Kasumi-1 (cell line): ENCODE measurements at regions not wholly inside any gene's neighbourhood (a gene's known extent, or its start where the extent isn't known, plus 50 kb on each side); places are given as distances from the start of the nearest gene placed in this dataset.

Experiments used
- DNase-seq, 2 experiments: peaks; one replicate each; lab custom pipeline; 2025; lab: John Stamatoyannopoulos, UW

DNA sequence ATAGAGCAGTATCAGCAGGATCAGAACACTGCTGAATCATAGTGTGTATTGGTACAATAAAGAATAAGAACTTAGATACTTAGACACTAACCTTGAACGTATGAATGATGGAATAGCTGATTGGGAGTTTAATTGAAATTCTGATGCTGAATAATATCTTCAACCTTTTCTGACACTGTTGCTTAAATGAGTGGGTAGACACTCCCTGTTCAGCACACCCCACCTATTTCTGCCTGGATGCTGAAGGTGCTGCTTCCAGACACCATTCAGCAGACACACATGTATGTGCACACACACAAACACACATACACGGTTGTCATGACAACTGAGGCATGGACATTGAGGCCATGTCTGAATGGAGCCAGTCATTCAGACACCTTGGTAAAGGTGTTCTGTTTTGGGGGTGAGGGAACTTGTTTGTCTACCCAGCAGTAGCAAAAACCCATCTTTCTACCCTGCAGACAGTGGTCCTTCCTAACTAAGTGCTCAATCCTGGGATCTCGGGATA, 54.3 kb downstream of the TMEM215 start:
- no peak for DNase-seq

DNA sequence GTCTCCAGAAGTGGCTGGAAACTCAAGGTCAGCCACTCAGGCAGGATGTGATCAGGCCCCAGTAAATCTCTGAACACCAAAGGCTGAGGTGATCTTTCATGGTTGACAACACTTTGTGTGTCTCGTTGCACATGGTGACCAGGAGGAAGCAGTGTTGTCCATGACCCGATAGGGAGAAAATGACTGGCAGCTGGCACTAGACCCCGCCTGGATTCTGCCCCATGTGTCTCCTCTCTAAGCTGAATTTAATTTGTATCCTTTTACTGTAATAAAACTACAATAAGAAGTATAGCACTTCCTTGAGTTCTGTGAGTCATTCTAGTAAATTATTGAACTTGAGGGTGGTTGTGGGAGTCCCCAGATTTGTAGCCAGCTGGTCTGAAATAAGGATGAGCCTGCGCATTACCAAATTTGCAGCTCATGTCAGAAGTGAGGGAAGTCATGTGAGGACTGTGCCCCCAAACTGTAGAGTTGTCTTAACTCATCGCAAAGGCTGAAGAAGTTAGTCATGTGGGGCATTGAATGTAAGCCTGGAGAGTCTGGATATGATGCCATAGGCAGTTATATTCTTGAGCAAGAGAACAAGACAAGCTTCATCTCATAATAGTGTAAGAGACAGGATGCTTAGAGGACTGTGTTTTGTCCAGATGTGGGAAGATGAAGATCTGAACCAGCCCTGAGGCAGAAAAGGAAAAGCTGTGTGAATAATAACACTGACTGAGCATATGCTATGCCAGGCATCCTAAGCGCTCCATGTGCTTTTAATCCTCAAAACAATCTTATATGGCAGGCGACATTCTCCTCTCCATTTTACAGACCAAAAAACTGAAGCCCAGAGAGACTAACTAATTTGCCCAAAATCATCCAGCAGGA, 55.9 kb downstream of the TMEM215 start:
- no peak for DNase-seq

DNA sequence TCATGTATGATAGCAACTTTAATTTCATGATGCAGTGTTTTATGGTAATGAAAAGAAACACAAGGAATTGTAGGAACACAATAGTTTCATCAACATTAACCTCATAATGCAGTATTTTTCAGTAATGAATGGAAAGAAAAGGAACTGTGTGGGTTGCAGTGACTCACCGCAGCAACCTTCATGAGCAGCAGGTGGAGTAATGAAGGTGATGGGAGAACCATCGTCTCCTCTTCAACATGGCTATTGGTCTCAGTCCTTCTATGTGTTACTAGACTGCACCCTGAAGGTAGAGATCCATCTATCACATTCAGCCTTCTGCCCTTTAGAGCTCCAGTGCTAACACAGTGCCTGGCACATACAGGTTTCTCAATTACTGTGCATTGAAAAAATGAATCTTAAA, 58.0 kb downstream of the TMEM215 start:
- DNase-seq, result no peak

DNA sequence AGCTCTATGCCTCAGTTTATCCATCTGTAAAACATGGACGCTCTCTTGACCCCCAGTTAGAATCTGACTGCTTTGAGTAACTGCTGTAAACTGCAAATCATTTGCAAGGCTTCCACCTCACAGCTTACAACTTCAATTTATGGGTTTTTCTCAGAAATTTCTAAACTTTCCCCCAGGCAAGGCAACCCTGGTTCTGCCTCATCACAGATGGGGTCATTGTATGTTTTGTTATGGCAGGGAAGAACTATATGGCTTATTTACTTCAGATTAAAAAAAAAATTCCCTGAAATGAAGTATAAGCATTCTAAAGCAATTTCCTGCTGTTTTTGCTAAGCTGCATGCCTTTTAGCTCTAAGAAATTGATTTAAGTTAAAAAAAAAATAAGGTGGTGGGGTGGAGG, 60.0 kb downstream of the TMEM215 start:
- no peak for DNase-seq

DNA sequence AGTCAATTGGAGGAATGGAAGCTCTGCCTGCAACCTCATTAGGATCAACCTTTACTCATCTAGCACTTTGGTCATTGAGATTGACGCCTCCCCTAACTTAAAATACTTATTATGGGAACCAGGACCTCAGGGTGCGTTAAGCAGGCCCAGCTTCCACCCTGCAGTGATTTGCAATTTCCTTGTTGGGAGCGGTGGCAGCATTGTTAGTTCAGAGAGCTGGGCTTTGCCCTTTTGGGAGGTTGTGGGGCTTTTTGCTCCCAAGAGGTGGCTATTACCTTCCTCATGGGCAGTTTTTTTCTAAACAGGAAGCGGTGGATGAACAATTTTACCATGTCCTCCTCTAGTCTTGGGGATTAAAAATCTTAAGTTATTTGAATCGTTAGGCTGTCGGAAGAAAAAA, 60.9 kb downstream of the TMEM215 start:
- DNase-seq, result no peak

DNA sequence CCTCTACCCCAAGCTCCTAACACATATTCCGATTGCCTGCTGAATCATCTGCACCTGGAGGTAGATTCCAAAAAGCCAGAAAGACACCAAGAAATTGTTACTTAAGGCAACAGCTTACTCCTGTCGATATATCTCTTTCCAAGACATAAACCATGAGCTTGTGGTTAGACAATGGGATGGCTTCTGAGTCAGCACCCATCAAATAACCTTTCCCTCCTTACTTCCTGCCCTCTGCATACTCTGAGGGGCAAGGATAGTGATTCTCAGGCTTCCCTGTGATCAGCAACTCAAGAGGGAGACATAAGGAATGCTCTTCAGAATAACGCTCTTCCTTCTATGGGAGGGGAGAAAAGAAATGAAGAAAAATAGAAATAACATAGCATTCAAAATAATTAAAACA, 70.9 kb downstream of the TMEM215 start:
- no peak for DNase-seq

DNA sequence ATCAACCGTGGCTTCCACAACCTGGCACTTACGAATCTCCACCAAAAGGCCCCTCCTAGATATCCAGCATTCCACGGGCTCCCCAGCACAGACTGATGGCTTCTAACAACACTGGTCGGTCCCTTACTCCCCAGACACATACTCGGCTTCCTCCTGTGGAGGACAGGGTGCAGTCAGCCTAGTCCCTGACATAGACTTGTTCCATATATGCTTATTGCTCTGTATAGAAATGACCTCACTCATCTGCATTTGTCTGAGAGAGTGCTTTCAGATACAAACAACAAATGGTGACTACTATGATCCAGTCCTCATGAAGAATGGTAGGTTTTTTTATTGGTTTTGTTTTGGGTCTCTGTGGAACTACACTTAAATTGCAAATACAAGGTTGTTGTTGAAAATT, 72.4 kb downstream of the TMEM215 start:
- DNase-seq, result no peak

DNA sequence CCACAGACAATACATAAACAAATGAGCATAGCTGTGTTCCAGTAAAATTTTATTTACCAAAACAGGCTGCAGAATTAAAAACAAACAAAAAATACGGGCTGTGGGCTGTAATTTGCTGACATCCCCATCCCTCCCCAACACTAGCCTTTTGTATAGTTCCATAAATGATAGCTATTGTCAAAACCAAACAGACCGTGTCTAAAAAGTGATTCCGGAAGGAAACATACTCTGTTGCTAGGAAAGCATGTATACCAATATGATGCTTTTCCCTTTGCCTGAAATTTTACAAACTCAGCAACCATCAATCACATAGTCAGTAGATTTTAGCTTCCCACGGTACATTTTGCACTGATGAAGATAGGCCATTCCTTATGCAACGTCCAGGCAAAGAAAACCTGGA, 80.0 kb downstream of the TMEM215 start:
- no peak for DNase-seq

DNA sequence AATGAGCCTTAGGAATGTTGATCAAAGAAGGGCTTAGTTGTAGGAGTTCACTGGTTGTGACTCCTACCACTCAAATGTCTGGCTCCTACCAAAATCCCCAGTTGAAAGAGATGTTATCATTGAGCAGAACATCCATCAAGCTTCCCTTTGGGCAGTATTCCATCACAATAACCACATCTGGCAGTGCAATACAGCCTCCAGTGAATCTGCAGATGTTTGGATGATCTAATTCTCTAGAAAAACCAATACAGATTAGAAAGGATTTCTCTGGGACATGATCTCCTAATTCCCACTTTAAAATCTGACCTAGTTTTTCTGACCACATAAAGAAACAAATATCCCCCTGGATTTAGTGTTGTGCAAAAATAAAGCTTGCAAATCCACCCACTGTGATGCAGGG, 81.6 kb downstream of the TMEM215 start:
- DNase-seq, result no peak

DNA sequence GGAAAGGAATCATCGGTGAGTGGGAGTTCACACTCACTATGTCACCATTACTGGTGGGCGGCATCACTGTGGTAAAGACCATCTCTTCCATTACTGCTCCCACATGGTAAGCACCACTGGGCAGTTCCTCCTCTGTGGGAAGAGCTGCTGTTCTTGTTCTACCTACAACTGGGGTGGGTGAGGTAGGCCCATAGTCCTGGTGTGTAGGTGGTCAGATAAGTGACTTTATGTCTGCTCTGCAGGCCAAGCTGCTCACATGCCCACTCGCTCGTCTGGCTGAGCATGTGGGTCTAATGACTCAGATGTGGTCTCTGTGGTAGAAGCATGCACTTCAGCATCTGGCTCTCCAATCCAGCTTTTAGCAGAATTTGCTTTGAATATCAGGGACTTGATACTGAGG, 82.9 kb downstream of the TMEM215 start:
- DNase-seq, result no peak

DNA sequence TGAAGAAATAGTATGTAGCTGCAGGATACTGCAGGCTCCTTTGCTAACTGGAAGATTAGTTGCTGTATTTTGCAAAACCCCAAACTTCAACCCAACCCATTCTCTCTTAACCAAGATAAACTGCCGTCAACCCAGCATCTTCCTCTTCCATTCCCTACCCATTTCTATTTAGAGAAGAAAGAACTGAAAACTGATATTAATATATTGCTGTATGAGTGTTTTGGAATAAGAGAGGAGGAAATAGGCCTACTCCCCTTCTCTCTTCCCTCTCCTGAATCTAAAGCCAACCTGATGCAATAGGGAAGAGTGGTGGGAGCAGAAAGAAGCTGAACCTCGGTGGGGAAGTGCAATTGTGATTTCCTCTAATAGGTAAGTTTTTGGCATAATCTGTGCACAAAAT, 83.7 kb downstream of the TMEM215 start:
- peak; percentile 2 to 8 for DNase-seq

DNA sequence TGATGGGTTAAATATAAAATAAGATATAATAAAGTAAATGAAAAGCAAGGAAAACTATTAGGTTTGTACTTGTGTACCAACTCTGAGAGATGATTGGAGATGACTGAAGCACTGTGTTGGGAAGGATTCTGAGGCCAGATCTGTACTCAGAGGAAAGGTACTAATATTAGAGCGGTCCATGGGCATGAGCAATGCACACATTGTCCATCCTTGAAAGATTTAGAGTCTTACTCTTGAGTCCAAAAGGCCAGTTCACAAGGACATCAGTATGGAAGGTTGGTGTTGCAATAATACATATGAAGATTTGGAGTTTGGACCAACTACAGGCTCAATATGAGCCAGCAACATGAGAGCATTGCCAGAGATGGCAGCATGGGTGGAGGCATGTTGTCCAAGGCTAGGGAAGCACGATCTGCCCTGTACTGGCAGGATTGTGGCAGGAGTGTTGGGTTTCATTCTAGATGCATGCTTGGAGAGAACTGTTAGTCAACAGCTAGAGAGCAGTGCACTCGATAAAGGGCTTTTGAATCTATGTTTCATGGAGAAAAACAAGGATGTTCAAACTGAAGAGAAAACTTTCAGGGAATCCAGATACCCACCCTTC, 84.4 kb downstream of the TMEM215 start:
- DNase-seq, result no peak

DNA sequence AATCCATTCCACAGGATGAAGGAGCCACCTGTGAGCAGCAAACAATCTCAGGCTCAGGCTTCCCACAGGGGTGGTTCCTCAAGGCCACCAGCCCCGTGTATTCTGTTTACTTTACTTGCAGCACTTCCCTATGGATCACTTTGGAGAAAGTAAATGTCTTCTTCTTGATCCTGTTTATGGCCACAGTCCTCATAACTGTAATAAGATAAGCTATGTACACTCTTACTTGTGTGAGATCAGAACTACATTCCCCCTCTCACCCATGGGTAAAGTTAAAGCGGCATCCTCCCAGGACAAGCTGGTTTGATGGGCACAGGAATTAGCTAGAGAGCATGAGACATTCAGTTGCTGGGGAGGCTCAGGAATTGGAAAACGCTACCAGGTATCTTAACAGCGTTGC, 86.1 kb downstream of the TMEM215 start:
- no peak for DNase-seq

DNA sequence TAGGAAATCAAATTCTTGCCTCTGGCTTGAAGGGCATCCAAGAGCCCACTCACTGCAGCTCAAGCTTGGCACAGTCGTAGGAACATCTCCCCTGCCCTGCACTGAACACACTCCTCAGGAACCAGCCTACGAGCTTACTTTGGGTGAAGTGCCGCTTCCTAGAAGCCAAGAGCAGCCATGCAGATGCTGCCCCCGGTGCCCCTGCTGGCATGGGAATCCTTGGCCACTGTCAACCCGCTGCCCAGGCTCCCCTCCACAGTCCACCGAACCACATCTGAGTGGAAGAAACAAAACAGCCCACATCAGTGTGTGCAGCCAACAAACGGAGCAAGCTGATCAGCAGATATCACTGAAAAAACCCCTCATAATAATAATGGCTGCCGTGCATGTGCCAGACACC, 89.8 kb downstream of the TMEM215 start:
- DNase-seq, result no peak

DNA sequence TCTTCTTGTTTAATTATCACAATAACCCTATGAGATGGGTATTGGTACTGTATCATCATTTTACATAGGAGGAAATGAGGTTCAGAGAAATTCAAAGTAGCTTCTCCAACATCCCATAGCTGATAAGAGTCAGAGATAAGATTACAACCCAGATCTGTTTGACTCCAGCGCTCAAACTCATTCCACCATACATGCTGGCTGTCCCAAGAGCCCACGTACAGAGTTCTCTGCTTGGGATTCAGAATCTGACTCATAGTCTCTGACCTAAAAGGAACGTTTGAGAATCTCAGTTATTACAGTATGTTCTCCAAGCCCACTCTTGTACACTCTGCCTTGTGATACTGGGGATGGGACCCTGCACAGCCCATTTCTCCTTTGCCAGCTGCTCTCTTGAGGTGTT, 90.2 kb downstream of the TMEM215 start:
- no peak for DNase-seq

DNA sequence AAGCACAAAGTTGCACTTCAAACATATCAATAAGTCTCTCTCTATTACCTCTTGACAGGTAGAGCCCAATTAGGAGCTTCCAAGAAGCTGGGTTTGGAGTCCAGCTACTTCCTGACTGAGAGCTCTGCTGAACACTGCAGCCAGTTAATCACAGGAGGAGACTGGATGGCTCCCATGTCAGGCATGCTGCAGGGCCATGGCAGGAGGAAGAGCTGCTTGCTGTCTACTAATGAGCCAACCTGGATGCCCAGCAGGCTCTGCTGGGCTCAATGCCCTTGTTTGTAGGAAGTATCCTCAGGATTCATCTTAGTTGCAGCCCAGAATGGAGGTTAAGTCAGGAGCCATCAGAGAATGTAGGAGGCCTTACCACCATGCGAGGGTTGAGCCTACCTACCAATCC, 91.9 kb downstream of the TMEM215 start:
- no peak for DNase-seq

DNA sequence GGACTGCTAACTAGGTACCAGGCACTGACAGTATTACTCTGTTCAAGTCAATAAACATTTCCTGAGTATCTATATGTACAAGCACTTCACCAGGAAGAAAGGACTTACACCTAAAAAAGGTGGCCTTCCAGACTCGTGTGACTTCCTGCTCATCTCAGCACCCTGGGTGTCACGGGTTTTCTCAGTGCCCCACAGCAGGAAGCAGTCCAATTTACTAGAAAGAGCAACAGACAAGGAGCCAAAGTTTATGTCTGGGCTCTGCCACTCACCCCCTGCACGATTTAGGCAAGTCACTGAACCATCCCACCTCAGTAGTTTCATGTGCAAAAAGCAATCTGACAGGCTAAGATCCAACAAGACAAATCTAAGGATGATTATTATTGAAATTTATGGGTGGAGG, 92.4 kb downstream of the TMEM215 start:
- no peak for DNase-seq

DNA sequence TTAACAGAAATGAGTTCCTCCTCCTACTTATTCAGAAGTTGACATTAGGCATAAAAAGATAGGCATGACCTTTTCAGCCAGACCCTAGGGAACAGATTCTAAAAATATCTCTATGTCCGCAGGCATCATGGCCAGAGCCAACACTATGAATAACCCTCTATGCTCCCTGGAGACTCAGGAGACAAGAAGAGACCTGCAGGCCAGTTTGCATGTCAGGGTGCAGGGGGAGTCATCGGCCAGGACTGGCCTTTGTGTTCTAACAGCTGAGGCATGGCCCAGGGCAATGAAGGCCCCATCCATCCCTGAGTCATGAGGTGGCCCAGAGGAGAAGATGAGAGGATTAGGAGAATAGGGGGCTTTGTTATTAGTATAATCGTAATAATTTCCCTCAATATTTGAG, 93.8 kb downstream of the TMEM215 start:
- no peak for DNase-seq

DNA sequence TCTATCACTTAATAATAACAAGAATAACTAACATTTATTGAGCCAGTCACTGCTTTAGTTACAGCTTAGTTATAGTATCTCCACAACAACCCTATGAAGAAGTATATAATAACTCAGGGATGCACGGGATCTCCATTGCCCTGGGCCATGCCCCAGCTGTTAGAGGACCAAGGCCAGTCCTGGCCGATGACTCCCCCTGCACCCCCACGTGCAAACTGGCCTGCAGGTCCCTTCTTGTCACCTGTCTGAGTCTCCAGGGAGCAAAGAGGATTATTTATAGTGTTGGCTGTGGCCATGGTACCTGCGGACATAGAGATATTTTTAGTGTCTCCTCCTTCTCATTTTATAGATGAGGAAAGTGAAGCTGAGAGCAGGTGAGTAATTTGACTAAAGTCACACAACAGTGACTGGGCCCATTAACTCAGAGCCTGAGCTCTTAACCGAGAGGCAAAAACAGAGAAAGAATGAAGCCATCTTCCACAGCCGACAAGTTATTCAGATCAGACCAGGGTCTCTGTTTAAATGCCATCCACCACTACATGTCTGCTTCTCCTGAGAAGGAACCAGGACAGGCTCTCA, 94.4 kb downstream of the TMEM215 start:
- no peak for DNase-seq

DNA sequence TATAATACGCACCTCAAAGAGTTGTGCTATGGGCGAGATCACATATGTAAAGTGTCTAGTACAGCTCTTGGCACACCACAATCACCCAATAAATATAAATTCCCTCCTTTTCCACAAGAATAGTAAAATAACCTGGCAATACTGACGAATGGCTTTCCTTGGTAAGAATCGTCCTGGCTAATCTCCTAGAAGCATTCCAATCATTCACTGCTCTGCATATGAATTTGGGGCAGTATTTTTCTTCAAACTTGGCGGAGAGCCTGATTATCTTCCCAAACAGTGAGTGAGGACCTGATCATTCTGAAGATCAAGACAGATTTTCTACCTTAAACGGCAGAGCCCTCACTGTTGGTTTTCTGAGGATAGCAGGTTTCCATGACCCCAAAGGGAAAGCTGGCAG, 96.0 kb downstream of the TMEM215 start:
- DNase-seq, result no peak

DNA sequence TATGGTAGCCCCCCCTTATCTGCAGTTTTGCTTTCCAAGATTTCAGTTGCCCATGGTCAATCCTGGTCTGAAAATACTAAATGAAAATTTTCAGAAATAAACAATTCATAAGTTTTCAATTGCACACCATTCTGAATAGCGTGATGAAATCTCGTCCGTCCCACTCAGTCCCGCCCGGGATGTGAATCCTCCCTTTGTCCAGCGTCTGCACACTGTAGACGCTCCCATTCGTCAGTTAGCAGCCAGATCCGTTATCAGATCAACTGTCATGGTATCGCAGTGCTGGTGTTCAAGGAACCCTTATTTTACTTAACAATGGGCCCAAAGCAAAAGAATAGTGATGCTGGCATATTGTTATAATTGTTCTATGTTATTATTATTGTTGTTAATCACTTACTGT, 98.6 kb downstream of the TMEM215 start:
- no peak for DNase-seq

DNA sequence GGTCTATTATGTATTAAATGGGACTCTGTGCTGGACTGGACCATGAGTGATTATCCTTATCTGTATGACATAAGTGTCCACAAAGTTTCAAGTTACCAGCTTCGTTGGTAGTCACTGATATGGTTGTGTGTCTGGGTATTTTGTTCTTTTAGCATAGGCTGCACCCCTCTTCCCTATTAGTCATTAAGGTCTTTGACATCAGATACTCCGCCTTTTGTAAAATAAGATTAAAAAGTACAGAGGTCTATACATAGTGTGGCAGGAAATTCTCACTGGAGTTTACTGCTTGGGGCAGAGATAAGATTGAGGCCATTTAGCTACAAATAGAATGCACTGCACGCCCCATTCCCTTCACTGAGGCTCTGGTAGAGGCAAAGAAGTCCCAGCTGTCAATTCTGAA, 99.4 kb downstream of the TMEM215 start:
- DNase-seq, result no peak

DNA sequence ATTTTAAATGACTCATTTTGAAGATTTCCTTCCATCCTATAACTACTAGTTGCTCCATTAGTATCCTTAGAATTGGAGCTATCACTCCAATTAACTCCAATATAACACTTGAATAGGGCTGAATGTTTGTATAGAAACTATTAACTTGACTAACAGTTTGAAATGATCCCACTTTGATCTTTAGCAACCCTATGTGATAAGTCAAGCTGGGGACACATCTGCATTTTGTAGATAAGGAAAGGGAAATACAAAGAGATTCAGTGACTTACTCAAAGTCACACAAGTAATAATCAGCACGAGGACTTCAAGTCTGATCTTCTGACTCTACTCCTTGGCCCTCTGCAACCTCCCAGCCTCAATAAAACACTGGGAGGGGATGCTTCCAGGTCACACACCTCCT, 101.1 kb downstream of the TMEM215 start:
- DNase-seq, result no peak
